Neural progenitor cell (in vitro differentiated cells): ENCODE measurements at regions not wholly inside any gene's neighbourhood (a gene's known extent, or its start where the extent isn't known, plus 50 kb on each side); places are given as distances from the start of the nearest gene placed in this dataset.

Experiments
- CTCF ChIP-seq: fragments of 200-600 bp; sonication (generic); IDR thresholded peaks from 2 replicates; pipeline ENCODE4 v1.5.1; 2017; ENCODE audit warnings: antibody characterized with exemption, mild to moderate bottlenecking
- EZH2 ChIP-seq: fragments of 200-600 bp; sonication (generic); IDR thresholded peaks from 2 replicates; pipeline ENCODE4 v1.6.1; 2017; ENCODE audit warnings: antibody characterized with exemption, mild to moderate bottlenecking, moderate library complexity
- EZH2phosphoT487 ChIP-seq: fragments of 200-600 bp; sonication (generic); IDR thresholded peaks from 2 replicates; pipeline ENCODE4 v1.6.1; 2017; ENCODE audit warnings: antibody characterized with exemption

GRCh38 chr4:137651128-137651527 is 118.8 kb upstream of the PCDH18 start:
- TF ChIP-seq CTCF (no peak), EZH2phosphoT487 (no peak), EZH2 (no peak)
